Loucy (cell line): ENCODE measurements at regions not wholly inside any gene's neighbourhood (a gene's known extent, or its start where the extent isn't known, plus 50 kb on each side); places are given as distances from the start of the nearest gene placed in this dataset.

Experiments used
- H2AFZ ChIP-seq: fragments of 200-600 bp; sonication (generic); 2 replicates; pipeline ENCODE4 v1.6.0; 2016; ENCODE audit warnings: antibody characterized with exemption, mild to moderate bottlenecking, low read length, moderate library complexity
- H3F3A ChIP-seq: fragments of 200-600 bp; 2 replicates; pipeline ENCODE4 v1.6.0; 2016; ENCODE audit warnings: antibody characterized with exemption, low read depth, mild to moderate bottlenecking
- H3K27me3 ChIP-seq: fragments of 200-600 bp; sonication (generic); 2 replicates; pipeline ENCODE4 v1.6.1; 2014; ENCODE audit warnings: low read length, mild to moderate bottlenecking; ENCODE audit not compliant: insufficient read depth, poor library complexity, severe bottlenecking
- H3K36me3 ChIP-seq: fragments of 200-600 bp; sonication (generic); 2 replicates; pipeline ENCODE4 v1.6.1; 2016; ENCODE audit warnings: low read length; ENCODE audit not compliant: insufficient read depth
- H3K4me1 ChIP-seq: fragments of 200-600 bp; sonication (generic); 2 replicates; pipeline ENCODE4 v1.5.1; 2014; ENCODE audit warnings: low read length, mild to moderate bottlenecking; ENCODE audit not compliant: insufficient read depth, poor library complexity, severe bottlenecking
- H3K4me2 ChIP-seq: fragments of 200-600 bp; sonication (generic); 2 replicates; pipeline ENCODE4 v1.6.0; 2014; ENCODE audit warnings: antibody characterized with exemption, low read length, low read depth, mild to moderate bottlenecking; ENCODE audit not compliant: poor library complexity, severe bottlenecking
- H3K4me3 ChIP-seq: fragments of 200-600 bp; sonication (generic); 2 replicates; pipeline ENCODE4 v1.5.1; 2014; ENCODE audit warnings: low read length, mild to moderate bottlenecking, mixed read lengths; ENCODE audit not compliant: poor library complexity, severe bottlenecking
- H3K79me2 ChIP-seq: fragments of 200-600 bp; sonication (generic); 2 replicates; pipeline ENCODE4 v1.6.1; 2014; ENCODE audit warnings: low read length; ENCODE audit not compliant: insufficient read depth
- H3K9ac ChIP-seq: fragments of 200-600 bp; sonication (generic); 2 replicates; pipeline ENCODE4 v1.6.0; 2014; ENCODE audit warnings: mild to moderate bottlenecking, low read depth, low read length, moderate library complexity; ENCODE audit not compliant: poor library complexity, severe bottlenecking
- H3K9me2 ChIP-seq: fragments of 200-600 bp; sonication (generic); replicated peaks from 2 replicates; pipeline ENCODE4 v1.6.1; 2016; ENCODE audit warnings: low read depth, low read length, mixed read lengths
- H3K9me3 ChIP-seq: fragments of 200-600 bp; sonication (generic); 2 replicates; pipeline ENCODE4 v1.6.1; 2014; ENCODE audit warnings: mild to moderate bottlenecking, antibody characterized with exemption, low read length, low read depth; ENCODE audit not compliant: insufficient read depth
- H4K20me1 ChIP-seq: fragments of 200-600 bp; sonication (generic); 2 replicates; pipeline ENCODE4 v1.6.0; 2014; ENCODE audit warnings: antibody characterized with exemption, low read length, mild to moderate bottlenecking; ENCODE audit not compliant: insufficient read depth, poor library complexity, severe bottlenecking
- CTCF ChIP-seq: fragments of 200-600 bp; sonication (generic); conservative IDR thresholded peaks from 2 replicates; pipeline ENCODE4 v1.5.1; 2014; ENCODE audit warnings: mild to moderate bottlenecking, antibody characterized with exemption, low read length
- EZH2phosphoT487 ChIP-seq: fragments of 200-600 bp; IDR thresholded peaks from 2 replicates; pipeline ENCODE4 v1.6.1; 2018; ENCODE audit warnings: antibody characterized with exemption, mild to moderate bottlenecking, moderate library complexity, borderline replicate concordance

- H3K4me1 ChIP-seq = no peaks in the 10 kb centered on the region
- TF ChIP-seq EZH2phosphoT487 (no peak), CTCF (no peak)
- no peaks in the 10 kb centered on the region for H3F3A ChIP-seq
- no peaks in the 10 kb centered on the region for H3K27me3 ChIP-seq
- no peaks in the 10 kb centered on the region for H3K9me3 ChIP-seq
- H3K36me3 ChIP-seq = no peaks in the 10 kb centered on the region
- H2AFZ ChIP-seq = no peak overlapping the region
- H3K9me2 ChIP-seq = no peaks in the 10 kb centered on the region
- no peaks in the 10 kb centered on the region for H4K20me1 ChIP-seq
- no peak overlapping the region for H3K9ac ChIP-seq
- H3K79me2 ChIP-seq = no peaks in the 10 kb centered on the region
- H3K4me3 ChIP-seq = no peak overlapping the region
- no peak overlapping the region for H3K4me2 ChIP-seq
Measured at GRCh38 chr6:1146500-1146899, 165.4 kb upstream of the FOXQ1 start.

GRCh38 chr6:1145768-1146218 is 166.1 kb upstream of the FOXQ1 start:
- Histone ChIP-seq H2AFZ (no peak overlapping the region), H3K36me3 (no peaks in the 10 kb centered on the region), H3K9me3 (no peaks in the 10 kb centered on the region), H3K9ac (no peak overlapping the region), H4K20me1 (no peaks in the 10 kb centered on the region), H3K4me3 (no peak overlapping the region), H3K79me2 (no peaks in the 10 kb centered on the region), H3K27me3 (no peaks in the 10 kb centered on the region), H3F3A (no peaks in the 10 kb centered on the region), H3K4me1 (no peaks in the 10 kb centered on the region), H3K9me2 (no peaks in the 10 kb centered on the region), H3K4me2 (no peak overlapping the region)
- TF ChIP-seq EZH2phosphoT487 (no peak), CTCF (no peak)

- Histone ChIP-seq H4K20me1 (no peaks in the 10 kb centered on the region), H2AFZ (no peak overlapping the region)
- TF ChIP-seq EZH2phosphoT487 = no peak
- TF ChIP-seq CTCF = no peak
Measured at GRCh38 chr6:1144842-1145767, 166.8 kb upstream of the FOXQ1 start.

More at GRCh38 chr6:1144842-1145767, 166.8 kb upstream of the FOXQ1 start:
- no peaks in the 10 kb centered on the region for H3F3A ChIP-seq
- no peak overlapping the region for H3K9ac ChIP-seq
- no peaks in the 10 kb centered on the region for H3K9me2 ChIP-seq
- no peak overlapping the region for H3K4me3 ChIP-seq
- no peaks in the 10 kb centered on the region for H3K79me2 ChIP-seq
- H3K4me2 ChIP-seq = no peak overlapping the region
- H3K36me3 ChIP-seq = no peaks in the 10 kb centered on the region
- no peaks in the 10 kb centered on the region for H3K4me1 ChIP-seq
- no peaks in the 10 kb centered on the region for H3K27me3 ChIP-seq
- H3K9me3 ChIP-seq = no peaks in the 10 kb centered on the region
